HepG2 (cell line): ENCODE measurements at regions not wholly inside any gene's neighbourhood (a gene's known extent, or its start where the extent isn't known, plus 50 kb on each side); places are given as distances from the start of the nearest gene placed in this dataset.

Experiments used
- CCAR2 ChIP-seq: fragments of 200-400 bp; formaldehyde crosslinking; optimal IDR thresholded peaks from 2 replicates; pipeline ENCODE3; 2018; ENCODE audit warnings: low read depth, mild to moderate bottlenecking, low read length, moderate library complexity
- CTCF ChIP-seq: sonication (generic); formaldehyde crosslinking; IDR thresholded peaks from 2 replicates; pipeline ENCODE4 v1.5.0; 2020; ENCODE audit warnings: mild to moderate bottlenecking, missing genetic modification reagents, moderate library complexity
- TBP ChIP-seq: sonication (generic); formaldehyde crosslinking; IDR thresholded peaks from 2 replicates; pipeline ENCODE4 v1.5.0; 2020; ENCODE audit warnings: missing genetic modification reagents
- TOE1 ChIP-seq: sonication (generic); formaldehyde crosslinking; IDR thresholded peaks from 2 replicates; pipeline ENCODE4 v1.4.0; 2020; ENCODE audit warnings: mild to moderate bottlenecking, missing genetic modification reagents
- ZNF773 ChIP-seq: sonication (generic); formaldehyde crosslinking; IDR thresholded peaks from 2 replicates; pipeline ENCODE4 v1.4.0; 2020; ENCODE audit warnings: missing genetic modification reagents, borderline replicate concordance

- TF ChIP-seq TBP (CRISPR knock-in tag) = no peak
- TF ChIP-seq ZNF773 (CRISPR knock-in tag) = no peak
- TF ChIP-seq CCAR2 = no peak
- TF ChIP-seq TOE1 (CRISPR knock-in tag) = no peak
- TF ChIP-seq CTCF (CRISPR knock-in tag) = no peak
These were observed 78.1 kb upstream of the SLC38A11 start for GRCh38 chr2:165033402-165033801.
